Chondrocyte (in vitro differentiated cells): ENCODE measurements at regions not wholly inside any gene's neighbourhood (a gene's known extent, or its start where the extent isn't known, plus 50 kb on each side); places are given as distances from the start of the nearest gene placed in this dataset.

Experiments
- DNase-seq: peaks from one replicate; pipeline ENCODE4 v3.0.0; 2021; ENCODE audit warnings: mixed read lengths, low spot score
- H3K27ac Mint-ChIP-seq: one replicate; pipeline ENCODE4 v1.8.0; 2021; ENCODE audit warnings: mild to moderate bottlenecking, moderate library complexity, mixed read lengths; ENCODE audit not compliant: unreplicated experiment
- H3K27me3 Mint-ChIP-seq: 2 replicates; pipeline ENCODE4 v1.8.0; 2021; ENCODE audit warnings: low read depth, mixed read lengths
- H3K36me3 Mint-ChIP-seq: 2 replicates; pipeline ENCODE4 v1.8.0; 2021; ENCODE audit warnings: low read depth, mixed read lengths
- H3K4me1 Mint-ChIP-seq: 2 replicates; pipeline ENCODE4 v1.8.0; 2021; ENCODE audit warnings: low read depth, mild to moderate bottlenecking, mixed read lengths
- H3K4me3 Mint-ChIP-seq: one replicate; pipeline ENCODE4 v1.8.0; 2021; ENCODE audit warnings: mild to moderate bottlenecking, moderate library complexity, mixed read lengths; ENCODE audit not compliant: unreplicated experiment
- H3K9me3 Mint-ChIP-seq: 2 replicates; pipeline ENCODE4 v1.8.0; 2021; ENCODE audit warnings: low read depth, mixed read lengths
- TF ChIP-seq, protein P1 (sequence below): fragments of 200-600 bp; sonication (generic); IDR thresholded peaks from 2 replicates; pipeline ENCODE4 v1.5.0; 2021; ENCODE audit warnings: antibody characterized with exemption, mild to moderate bottlenecking, moderate library complexity

DNA sequence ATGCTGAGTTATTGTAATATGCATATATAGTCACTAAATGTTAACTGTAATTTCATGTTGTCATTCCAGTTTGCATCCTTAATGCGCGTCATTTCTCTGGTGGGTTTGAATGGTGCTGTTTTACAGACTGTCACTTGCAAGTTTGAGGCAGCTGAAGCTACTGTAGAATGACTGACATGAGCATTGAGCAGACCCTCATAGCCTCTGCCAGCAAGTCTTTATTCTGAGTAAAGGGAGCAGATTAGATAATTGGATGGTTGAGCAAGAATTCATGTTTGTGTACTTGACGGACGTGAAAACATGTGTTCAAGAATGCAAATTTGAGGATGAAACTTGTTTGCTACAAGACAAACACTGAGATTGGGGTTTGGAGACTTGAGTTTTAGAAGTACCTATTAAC is 854.8 kb upstream of the KLHL29 start:
- H3K36me3 Mint-ChIP-seq: no peaks in the 10 kb centered on the region
- no peak overlapping the region for H3K27ac Mint-ChIP-seq
- no peaks in the 10 kb centered on the region for H3K4me1 Mint-ChIP-seq
- no peak overlapping the region for H3K4me3 Mint-ChIP-seq
- TF ChIP-seq, protein P1, sequence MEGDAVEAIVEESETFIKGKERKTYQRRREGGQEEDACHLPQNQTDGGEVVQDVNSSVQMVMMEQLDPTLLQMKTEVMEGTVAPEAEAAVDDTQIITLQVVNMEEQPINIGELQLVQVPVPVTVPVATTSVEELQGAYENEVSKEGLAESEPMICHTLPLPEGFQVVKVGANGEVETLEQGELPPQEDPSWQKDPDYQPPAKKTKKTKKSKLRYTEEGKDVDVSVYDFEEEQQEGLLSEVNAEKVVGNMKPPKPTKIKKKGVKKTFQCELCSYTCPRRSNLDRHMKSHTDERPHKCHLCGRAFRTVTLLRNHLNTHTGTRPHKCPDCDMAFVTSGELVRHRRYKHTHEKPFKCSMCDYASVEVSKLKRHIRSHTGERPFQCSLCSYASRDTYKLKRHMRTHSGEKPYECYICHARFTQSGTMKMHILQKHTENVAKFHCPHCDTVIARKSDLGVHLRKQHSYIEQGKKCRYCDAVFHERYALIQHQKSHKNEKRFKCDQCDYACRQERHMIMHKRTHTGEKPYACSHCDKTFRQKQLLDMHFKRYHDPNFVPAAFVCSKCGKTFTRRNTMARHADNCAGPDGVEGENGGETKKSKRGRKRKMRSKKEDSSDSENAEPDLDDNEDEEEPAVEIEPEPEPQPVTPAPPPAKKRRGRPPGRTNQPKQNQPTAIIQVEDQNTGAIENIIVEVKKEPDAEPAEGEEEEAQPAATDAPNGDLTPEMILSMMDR: no peak
- no peaks in the 10 kb centered on the region for H3K27me3 Mint-ChIP-seq
- no peak for DNase-seq
- peaks cover 25% of the 10 kb centered on the region for H3K9me3 Mint-ChIP-seq

DNA sequence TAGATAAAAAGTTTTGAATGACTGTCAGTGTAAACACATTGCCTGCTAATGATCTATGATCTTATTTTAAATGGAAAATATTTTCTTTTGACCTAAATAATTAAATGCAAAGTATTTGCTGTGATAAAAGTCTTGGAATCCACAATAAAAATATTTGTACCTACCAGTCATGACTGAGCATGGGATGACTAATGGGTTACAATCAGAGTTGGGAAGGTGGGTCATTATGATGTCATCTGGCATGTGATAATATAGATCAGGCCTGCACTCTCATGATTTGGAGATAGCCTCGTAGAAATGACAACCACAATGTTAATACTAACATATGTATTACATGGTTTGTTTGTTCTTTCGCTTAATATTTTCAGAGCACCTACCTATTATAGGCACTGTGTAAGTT is 848.8 kb upstream of the KLHL29 start:
- no peak for DNase-seq
- no peaks in the 10 kb centered on the region for H3K4me1 Mint-ChIP-seq
- no peaks in the 10 kb centered on the region for H3K36me3 Mint-ChIP-seq
- TF ChIP-seq, protein P1: no peak
- H3K4me3 Mint-ChIP-seq: no peak overlapping the region
- H3K9me3 Mint-ChIP-seq: peaks cover 12% of the 10 kb centered on the region
- no peaks in the 10 kb centered on the region for H3K27me3 Mint-ChIP-seq
- H3K27ac Mint-ChIP-seq: no peak overlapping the region

DNA sequence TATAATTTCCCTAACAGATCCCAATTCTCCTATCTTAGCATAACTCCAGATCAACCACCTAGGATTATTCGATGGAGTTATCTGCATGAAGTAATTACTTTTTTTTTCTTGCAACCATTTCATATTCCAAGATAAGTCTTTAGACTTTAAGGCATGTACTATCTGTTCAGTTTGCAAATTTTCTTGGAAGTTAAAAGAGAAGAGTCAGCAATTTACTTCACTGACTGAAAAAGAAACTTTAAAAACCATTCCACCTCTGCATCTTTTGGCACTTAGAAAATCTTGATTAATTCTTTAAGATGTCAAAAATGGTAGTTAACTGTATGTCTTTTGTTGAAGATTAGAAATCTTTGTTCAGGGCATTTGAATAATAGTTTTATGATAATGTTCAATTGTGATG is 830.5 kb upstream of the KLHL29 start:
- peaks cover 8% of the 10 kb centered on the region for H3K9me3 Mint-ChIP-seq
- H3K27me3 Mint-ChIP-seq: no peaks in the 10 kb centered on the region
- H3K27ac Mint-ChIP-seq: no peak overlapping the region
- H3K4me1 Mint-ChIP-seq: no peaks in the 10 kb centered on the region
- no peak overlapping the region for H3K4me3 Mint-ChIP-seq
- TF ChIP-seq, protein P1: no peak
- no peaks in the 10 kb centered on the region for H3K36me3 Mint-ChIP-seq
- DNase-seq: no peak

DNA sequence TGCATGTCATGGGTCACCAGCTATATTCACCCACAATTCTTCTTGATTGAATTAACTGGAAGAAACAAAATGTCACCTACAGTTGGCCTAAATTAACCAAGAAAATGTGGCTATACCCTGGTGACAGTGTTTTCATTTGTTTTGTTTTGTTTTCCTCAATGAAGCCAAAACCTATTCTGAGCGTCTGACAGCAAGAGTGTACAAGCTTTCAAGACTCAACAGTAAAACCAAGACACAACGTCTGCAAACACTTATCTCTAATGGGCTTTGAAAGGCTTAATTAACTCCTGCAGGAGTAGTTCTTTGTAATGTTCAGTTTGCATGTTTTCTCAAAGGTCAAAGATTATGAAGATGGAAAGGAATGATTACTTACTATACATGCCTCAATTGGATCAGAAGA is 827.6 kb upstream of the KLHL29 start:
- Mint-ChIP-seq H3K9me3 (no peaks in the 10 kb centered on the region), H3K27me3 (peaks cover 3% of the 10 kb centered on the region), H3K4me1 (no peaks in the 10 kb centered on the region), H3K4me3 (no peak overlapping the region), H3K36me3 (no peaks in the 10 kb centered on the region), H3K27ac (no peak overlapping the region)
- DNase-seq: no peak
- TF ChIP-seq, protein P1: no peak

DNA sequence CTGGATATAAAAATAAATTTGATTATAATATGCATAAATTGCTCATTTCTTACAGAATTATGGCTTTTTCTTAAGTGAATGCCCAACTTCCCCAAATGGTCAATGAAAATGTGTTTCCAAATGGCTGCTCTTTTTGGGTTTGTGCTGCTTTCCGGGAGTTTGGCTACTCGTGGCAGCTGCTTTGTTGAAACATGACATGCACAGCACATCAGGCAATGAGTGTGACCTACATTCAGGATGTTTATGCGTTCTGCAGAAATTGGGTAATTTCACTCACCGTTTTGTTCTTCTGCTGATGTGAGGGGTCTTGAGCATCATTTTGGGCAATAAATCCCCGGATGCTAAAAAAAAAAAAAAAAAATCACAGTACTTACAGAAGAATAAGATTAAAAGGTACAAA is 825.0 kb upstream of the KLHL29 start:
- DNase-seq: no peak
- Mint-ChIP-seq H3K4me1 (no peaks in the 10 kb centered on the region), H3K9me3 (no peaks in the 10 kb centered on the region), H3K27ac (no peak overlapping the region), H3K27me3 (peaks cover 8% of the 10 kb centered on the region), H3K4me3 (no peak overlapping the region), H3K36me3 (no peaks in the 10 kb centered on the region)
- TF ChIP-seq, protein P1: no peak
